ENCODE measurements at regions not wholly inside any gene's neighbourhood (a gene's known extent, or its start where the extent isn't known, plus 50 kb on each side); places are given as distances from the start of the nearest gene placed in this dataset.

DNA sequence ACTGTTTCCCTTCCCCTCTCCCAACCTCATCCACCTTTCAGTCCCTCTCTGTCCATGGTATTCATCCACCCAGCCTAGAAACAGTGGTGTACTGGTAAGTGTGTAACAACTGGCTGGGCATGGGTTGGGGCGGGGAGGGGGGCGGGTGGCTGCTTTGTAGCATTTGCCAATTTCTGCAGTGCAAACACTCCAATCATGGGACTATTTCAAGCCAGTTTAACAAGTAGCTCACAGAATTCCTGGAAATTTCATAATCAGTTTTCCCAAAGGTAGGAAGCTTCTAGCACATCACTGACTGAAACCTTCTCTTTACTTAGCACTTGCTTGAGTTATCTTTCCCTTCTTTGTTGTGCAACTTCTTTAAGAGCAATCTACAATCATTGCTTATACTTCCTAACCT is 100.8 kb upstream of the WASF3 start:
- H3K4me1 Mint-ChIP-seq, result no peaks in the 10 kb centered on the region
- peaks cover 0 to 3% (median under 1%) of the 10 kb centered on the region in 9 donors for H3K9me3 Mint-ChIP-seq
- H3K4me3 Mint-ChIP-seq, result no peak overlapping the region
- H3K27me3 Mint-ChIP-seq, result peaks cover 16 to 48% (median 20%) of the 10 kb centered on the region in 5 donors
- POLR2A ChIA-PET, result no interaction called here
- no peak overlapping the region for H3K27ac Mint-ChIP-seq
- DNase-seq, result no peak
- H3K36me3 Mint-ChIP-seq, result peaks cover 0 to under 1% (median 0%) of the 10 kb centered on the region in 3 donors
- ATAC-seq, result no peak

DNA sequence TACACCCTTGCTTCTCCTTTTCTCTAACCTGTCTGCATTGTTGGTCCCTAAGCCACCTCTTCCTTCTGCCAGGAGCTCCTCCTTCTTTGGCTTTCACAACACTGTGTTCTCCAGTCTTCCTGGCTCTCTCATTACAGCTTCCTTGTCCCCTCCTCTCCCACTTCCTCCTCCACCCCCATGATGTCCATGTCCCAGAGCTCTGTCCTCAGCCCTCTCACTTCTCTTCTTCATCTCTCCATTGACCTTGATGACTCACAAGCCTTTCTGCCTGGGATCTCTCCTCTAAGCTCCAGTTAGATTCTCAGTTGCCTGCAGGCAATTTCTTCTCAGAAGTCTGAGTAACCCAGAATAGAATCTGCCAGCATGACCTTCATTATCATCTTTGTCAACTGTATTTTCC is 100.3 kb upstream of the WASF3 start:
- peaks cover 0 to 2% (median 0%) of the 10 kb centered on the region in 9 donors for H3K9me3 Mint-ChIP-seq
- peaks cover 17 to 44% (median 19%) of the 10 kb centered on the region in 5 donors for H3K27me3 Mint-ChIP-seq
- no peak overlapping the region for H3K4me3 Mint-ChIP-seq
- ATAC-seq (no peak), DNase-seq (no peak)
- no peak overlapping the region for H3K27ac Mint-ChIP-seq
- no peaks in the 10 kb centered on the region for H3K4me1 Mint-ChIP-seq
- POLR2A ChIA-PET, result no interaction called here
- H3K36me3 Mint-ChIP-seq, result no peaks in the 10 kb centered on the region

DNA sequence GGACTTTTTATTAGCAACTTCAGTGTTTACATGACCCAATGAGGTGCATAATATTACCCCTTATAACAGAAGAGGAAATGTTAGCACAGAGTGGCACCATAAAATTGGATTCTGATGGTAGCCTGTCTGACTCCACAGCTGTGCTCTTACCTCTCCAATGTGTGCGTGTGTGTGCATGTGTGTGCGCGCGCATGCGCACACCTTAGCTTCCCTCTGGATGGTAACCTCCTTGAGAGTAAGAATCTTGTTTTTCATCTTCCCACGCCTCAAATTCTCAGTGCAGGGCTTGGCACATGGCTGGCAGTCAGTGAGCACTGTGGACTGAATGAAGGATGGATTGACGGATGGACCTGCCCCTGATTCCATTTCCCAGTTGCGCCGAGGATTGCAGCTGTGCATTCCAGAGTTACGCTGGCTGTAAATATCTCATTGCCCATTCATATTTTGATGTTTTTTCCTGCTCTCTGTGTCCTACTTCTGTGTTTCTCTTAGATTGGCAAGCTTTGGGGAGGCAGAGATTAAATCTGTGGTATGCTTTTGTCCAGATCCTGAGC is 99.2 kb upstream of the WASF3 start:
- Mint-ChIP-seq H3K27me3 (peaks cover 9 to 46% (median 13%) of the 10 kb centered on the region in 5 donors), H3K36me3 (no peaks in the 10 kb centered on the region), H3K4me3 (no peak overlapping the region), H3K9me3 (no peaks in the 10 kb centered on the region), H3K4me1 (no peaks in the 10 kb centered on the region), H3K27ac (no peak overlapping the region)
- no peak for DNase-seq
- POLR2A ChIA-PET, result no interaction called here
- no peak for ATAC-seq

DNA sequence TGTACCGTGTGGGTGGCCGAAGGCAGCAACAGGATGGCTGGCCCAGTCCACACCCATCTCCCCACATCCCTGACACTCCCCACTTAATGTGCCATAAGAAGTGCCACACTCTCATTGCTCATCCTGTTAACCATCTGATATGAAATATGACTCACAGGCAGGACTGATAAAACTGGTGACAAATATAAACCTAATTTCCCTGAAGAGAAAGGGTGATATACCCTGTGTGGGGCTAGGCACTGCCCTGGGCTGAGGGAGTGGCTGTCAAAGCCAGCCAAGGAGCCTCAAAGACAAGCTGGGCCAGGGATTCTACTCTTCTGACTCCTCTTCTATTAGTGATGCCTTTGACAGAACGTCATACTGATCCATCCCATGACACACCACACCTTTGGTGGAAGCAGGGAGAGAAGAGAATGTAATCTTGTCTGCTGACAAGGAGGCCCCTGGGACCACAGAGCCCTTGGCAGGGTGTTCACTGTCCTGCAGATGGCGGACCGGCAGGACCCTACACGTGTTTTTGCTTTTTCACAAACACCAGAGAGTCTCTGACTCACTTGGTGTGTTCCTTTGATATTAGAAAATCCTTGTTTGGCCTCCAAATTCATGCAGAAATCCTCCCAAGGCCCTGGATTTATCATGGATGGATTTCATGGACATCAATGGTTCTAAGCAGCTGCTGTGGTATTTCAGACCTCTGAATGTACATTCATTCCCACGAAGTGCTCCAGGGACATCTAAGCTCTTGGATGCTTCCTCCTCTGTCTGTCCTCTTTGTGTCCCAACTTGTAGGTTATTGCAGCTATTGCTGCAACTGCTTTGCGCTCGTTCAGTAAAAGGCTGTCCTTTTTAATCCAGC is 98.0 kb upstream of the WASF3 start:
- Mint-ChIP-seq H3K27me3 (peaks cover 8 to 58% (median 20%) of the 10 kb centered on the region in 5 donors), H3K36me3 (no peaks in the 10 kb centered on the region), H3K27ac (no peak overlapping the region), H3K4me1 (no peaks in the 10 kb centered on the region), H3K4me3 (no peak overlapping the region), H3K9me3 (no peaks in the 10 kb centered on the region)
- DNase-seq (no peak), ATAC-seq (no peak)
- POLR2A ChIA-PET, result no interaction called here

DNA sequence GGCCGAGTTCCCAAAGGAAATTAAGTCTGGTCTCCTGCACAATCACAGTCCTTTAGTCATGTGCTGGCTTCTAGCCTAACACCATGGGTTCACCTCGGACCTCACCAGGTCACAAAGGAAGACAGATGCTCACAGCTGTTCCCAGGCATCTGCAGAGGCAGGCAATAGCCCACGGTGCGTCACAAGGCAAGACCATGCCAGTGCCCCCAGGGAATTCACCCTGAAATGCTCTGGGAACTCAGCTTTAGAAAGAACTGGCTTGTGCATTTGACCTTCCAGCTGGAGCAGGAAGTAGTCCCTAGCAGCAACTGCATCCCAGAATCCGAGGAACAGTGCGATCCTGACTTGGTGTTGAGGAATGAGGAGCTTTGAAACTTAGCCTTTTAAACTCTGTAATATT is 96.8 kb upstream of the WASF3 start:
- H3K4me3 Mint-ChIP-seq, result no peak overlapping the region
- no peaks in the 10 kb centered on the region for H3K9me3 Mint-ChIP-seq
- ATAC-seq (no peak), DNase-seq (no peak)
- H3K27me3 Mint-ChIP-seq, result peaks cover 8 to 59% (median 28%) of the 10 kb centered on the region in 5 donors
- POLR2A ChIA-PET, result no interaction called here
- no peak overlapping the region for H3K27ac Mint-ChIP-seq
- H3K36me3 Mint-ChIP-seq, result no peaks in the 10 kb centered on the region
- peaks cover 0 to 2% (median 0%) of the 10 kb centered on the region in 4 donors for H3K4me1 Mint-ChIP-seq

DNA sequence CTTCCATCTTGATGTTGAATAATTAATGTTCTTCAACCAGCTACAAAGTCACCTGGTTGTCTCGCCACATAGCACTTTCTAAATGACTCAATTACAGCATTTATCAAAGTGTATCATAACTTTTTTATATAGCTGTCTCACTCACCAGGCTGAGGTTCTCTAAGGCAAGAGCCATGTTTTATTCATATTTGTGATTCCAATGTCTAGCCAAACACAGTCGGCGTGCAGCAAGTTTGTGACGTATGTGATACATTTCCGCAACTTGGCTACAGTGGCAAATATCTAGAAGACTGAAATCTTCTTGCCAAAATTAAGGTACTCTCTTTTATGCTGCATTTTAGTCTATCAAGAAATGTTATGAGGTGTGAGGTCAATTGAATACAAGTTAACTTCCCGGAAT is 94.2 kb upstream of the WASF3 start:
- H3K27ac Mint-ChIP-seq, result no peak overlapping the region
- H3K4me1 Mint-ChIP-seq, result peaks cover 0 to 2% (median 0%) of the 10 kb centered on the region in 4 donors
- no peaks in the 10 kb centered on the region for H3K36me3 Mint-ChIP-seq
- peaks cover 0 to 2% (median 0%) of the 10 kb centered on the region in 9 donors for H3K9me3 Mint-ChIP-seq
- POLR2A ChIA-PET, result no interaction called here
- no peak for DNase-seq
- no peak overlapping the region for H3K4me3 Mint-ChIP-seq
- peaks cover 4 to 49% (median 24%) of the 10 kb centered on the region in 5 donors for H3K27me3 Mint-ChIP-seq
- ATAC-seq, result no peak

DNA sequence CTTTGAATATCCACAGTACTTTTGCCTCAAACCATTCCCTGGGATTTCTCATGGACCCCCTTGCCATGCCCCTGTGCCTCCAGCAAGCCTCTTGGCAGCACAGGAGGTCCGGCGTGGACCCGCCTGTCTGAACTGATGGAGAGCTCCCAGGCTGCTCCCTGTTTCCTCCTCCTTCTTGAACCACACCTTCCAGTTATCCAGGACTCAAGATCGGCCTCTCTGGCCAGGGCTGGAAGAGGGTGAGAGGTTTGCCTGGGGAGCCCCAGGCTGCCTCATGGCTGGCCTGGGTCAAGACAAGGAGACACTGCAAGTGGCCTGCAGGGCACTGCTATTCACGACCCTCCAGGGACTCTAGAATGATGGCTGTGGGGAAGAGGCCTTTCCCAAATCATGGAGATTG is 93.6 kb upstream of the WASF3 start:
- POLR2A ChIA-PET, result no interaction called here
- peaks cover 0 to 2% (median 0%) of the 10 kb centered on the region in 9 donors for H3K9me3 Mint-ChIP-seq
- no peak overlapping the region for H3K4me3 Mint-ChIP-seq
- no peak for ATAC-seq
- DNase-seq, result no peak
- H3K4me1 Mint-ChIP-seq, result peaks cover 0 to 2% (median 0%) of the 10 kb centered on the region in 4 donors
- H3K36me3 Mint-ChIP-seq, result no peaks in the 10 kb centered on the region
- peaks cover 4 to 43% (median 24%) of the 10 kb centered on the region in 5 donors for H3K27me3 Mint-ChIP-seq
- no peak overlapping the region for H3K27ac Mint-ChIP-seq

DNA sequence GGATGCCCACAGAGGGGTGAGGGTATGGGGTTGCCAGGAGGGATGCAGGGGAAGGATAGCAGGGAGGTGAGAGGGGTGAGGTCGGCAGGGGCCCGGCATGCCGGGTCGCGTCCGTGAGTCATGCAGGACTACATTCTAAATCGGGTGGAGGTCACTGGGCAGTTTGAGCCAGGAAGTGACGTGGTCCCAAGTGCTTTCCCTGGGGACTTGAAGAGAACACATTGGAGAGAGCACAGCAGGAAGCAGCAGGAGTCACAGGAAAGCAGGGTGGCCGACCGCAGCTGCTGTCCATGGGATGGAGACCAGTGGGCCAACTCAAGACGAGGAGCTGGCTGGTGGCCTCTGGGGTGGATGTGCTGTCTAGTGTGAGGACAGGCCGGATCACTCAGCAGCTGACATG is 92.0 kb upstream of the WASF3 start:
- POLR2A ChIA-PET, result no interaction called here
- no peak for DNase-seq
- Mint-ChIP-seq H3K27ac (peak overlapping the region in 1 of 10 donors; percentile 63), H3K36me3 (no peaks in the 10 kb centered on the region), H3K9me3 (peaks cover 0 to 2% (median 0%) of the 10 kb centered on the region in 9 donors), H3K27me3 (peaks cover 7 to 42% (median 22%) of the 10 kb centered on the region in 5 donors), H3K4me3 (no peak overlapping the region), H3K4me1 (peaks cover 0 to 2% (median 0%) of the 10 kb centered on the region in 4 donors)
- no peak for ATAC-seq

DNA sequence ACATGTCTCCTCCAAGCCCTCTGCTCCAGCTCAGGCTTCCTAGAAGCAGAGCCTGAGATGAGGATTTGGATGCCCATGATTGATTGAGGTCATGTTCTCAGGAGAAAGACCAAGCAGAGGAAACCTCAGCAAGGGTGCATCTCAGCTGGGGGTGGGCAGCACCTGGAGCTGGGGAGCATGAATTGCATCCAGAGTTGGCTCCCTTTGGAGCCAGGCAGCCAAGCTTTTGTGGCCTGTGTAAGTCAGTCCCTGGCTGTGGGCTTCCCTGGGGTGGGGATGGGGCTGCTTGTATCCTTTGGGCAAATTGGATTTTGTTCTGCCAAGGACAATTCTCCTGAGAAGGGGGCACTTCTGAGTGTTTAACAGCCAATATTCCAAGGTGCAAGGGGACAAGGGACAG is 91.5 kb upstream of the WASF3 start:
- Mint-ChIP-seq H3K4me1 (peaks cover 0 to 2% (median 0%) of the 10 kb centered on the region in 4 donors), H3K27me3 (peaks cover 7 to 42% (median 22%) of the 10 kb centered on the region in 5 donors), H3K4me3 (no peak overlapping the region), H3K36me3 (no peaks in the 10 kb centered on the region), H3K9me3 (peaks cover 0 to 2% (median 0%) of the 10 kb centered on the region in 9 donors), H3K27ac (no peak overlapping the region)
- POLR2A ChIA-PET, result no interaction called here
- DNase-seq (no peak), ATAC-seq (no peak)

DNA sequence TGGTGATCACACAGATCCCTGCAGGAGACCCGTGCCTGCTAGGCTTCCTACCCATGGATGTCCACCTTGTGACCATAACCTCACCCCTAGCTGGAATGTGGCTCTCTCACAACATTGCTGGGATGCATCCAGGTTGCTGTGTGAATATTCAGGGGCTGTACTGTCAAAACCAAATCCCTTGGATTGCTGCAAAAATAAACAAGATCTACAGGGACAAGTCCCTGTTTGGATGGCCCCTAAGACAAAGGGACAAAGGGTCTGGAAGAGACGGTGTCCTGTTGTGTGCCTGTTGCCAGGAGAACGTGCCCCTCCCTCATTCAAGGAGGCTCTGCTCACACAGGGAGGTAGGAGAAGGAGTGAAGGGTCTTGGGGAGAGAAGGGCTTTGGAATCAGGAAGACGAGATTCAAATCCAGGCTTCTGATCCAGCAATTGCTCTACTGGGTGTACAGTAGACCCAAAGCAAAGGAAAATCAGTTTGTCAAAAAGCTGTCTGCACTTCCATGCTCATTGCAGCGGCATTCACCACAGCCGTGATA is 89.2 kb upstream of the WASF3 start:
- peaks cover 0 to 2% (median 0%) of the 10 kb centered on the region in 9 donors for H3K9me3 Mint-ChIP-seq
- H3K4me1 Mint-ChIP-seq, result peaks cover 0 to 2% (median 0%) of the 10 kb centered on the region in 4 donors
- no peak overlapping the region for H3K27ac Mint-ChIP-seq
- ATAC-seq, result no peak
- peaks cover 6 to 39% (median 17%) of the 10 kb centered on the region in 5 donors for H3K27me3 Mint-ChIP-seq
- DNase-seq, result no peak
- no peaks in the 10 kb centered on the region for H3K36me3 Mint-ChIP-seq
- H3K4me3 Mint-ChIP-seq, result no peak overlapping the region
- POLR2A ChIA-PET, result no interaction called here

DNA sequence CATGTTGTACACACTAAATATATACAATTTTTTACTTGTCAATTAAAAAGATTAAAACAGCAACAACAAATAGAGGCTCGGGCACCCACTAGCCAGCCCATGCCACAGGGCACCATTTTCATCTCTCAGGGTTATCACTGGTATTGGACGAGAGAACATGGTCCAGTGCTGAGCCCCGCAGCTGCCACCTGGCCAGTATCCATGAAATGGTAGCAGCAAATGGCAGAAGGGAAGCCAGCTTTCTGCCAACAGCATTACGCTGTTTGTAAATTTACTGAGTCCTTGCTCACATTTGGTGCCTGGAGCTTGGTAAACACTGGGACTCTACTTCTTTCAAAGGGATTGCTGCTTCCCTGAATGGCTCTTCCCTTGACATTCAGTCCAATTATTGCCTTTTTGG is 87.9 kb upstream of the WASF3 start:
- no peak for ATAC-seq
- H3K27ac Mint-ChIP-seq, result no peak overlapping the region
- peaks cover 4 to 27% (median 11%) of the 10 kb centered on the region in 5 donors for H3K27me3 Mint-ChIP-seq
- H3K4me3 Mint-ChIP-seq, result no peak overlapping the region
- DNase-seq, result no peak
- peaks cover 0 to 2% (median 0%) of the 10 kb centered on the region in 4 donors for H3K4me1 Mint-ChIP-seq
- no peaks in the 10 kb centered on the region for H3K36me3 Mint-ChIP-seq
- peaks cover 0 to 2% (median 0%) of the 10 kb centered on the region in 9 donors for H3K9me3 Mint-ChIP-seq
- POLR2A ChIA-PET, result no interaction called here

DNA sequence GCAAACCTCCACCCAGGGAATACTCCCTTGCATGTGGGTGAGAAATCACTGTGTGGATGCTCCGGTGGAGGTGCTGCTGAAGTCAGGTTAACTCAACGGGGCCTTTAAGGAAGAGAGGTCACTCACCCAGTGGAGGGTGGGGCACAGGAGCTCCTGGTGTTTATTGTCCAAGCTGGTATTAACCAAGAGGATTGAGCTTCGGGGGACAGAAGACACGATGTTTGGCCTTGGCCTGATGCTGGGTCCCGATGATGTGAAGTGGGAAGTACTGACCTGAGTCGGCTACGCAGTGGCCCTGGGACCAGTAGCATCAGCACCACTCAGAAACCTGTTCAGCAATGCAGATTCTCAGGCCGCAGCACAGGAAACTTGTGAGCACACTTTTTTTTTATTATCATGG is 85.7 kb upstream of the WASF3 start:
- Mint-ChIP-seq H3K9me3 (no peaks in the 10 kb centered on the region), H3K4me1 (peaks cover 0 to 14% (median 8%) of the 10 kb centered on the region in 4 donors), H3K4me3 (no peak overlapping the region), H3K27ac (no peak overlapping the region), H3K36me3 (no peaks in the 10 kb centered on the region), H3K27me3 (peaks cover 3 to 7% (median 4%) of the 10 kb centered on the region in 5 donors)
- POLR2A ChIA-PET, result no interaction called here
- no peak for DNase-seq
- no peak for ATAC-seq

DNA sequence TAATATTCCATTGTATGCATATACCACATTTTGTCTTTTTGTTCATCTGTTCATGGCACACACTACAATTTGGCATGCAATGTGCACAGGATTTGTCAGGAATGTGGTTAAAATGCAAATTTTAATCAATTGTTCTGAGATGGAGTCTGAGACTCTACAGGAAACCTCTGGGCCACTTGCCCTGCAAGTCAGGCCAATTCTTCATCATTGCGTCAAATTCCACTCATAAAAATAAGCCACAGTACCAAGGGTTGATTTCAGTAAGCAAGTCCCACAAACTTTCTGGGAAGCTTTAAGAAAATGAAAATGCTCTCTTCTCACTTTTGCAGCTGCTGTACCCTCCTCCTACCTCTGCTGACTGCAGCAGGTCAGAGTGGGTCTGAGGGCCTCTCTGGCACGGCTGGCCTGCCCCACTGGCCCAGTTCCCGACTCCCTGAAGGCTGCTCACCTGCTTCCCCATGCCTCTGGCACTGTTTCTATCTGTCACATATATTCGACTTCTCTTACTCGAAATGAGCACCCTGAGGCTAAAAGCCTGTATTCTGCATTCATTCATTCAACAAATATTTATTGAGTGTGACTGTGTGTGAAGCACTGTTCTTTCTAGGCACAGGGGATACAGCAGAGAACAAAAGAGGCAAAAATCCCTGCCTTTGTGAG is 83.8 kb upstream of the WASF3 start:
- POLR2A ChIA-PET, result no interaction called here
- Mint-ChIP-seq H3K4me1 (peaks cover 0 to 19% (median 12%) of the 10 kb centered on the region in 4 donors), H3K36me3 (no peaks in the 10 kb centered on the region), H3K27me3 (peaks cover 0 to 4% (median 3%) of the 10 kb centered on the region in 5 donors), H3K9me3 (no peaks in the 10 kb centered on the region), H3K27ac (no peak overlapping the region), H3K4me3 (no peak overlapping the region)
- ATAC-seq (no peak), DNase-seq (no peak)

Measured in naive thymus-derived CD8-positive, alpha-beta T cell (primary cell).